ENCODE measurements at regions not wholly inside any gene's neighbourhood (a gene's known extent, or its start where the extent isn't known, plus 50 kb on each side); places are given as distances from the start of the nearest gene placed in this dataset.

- Mint-ChIP-seq H3K36me3 (no peaks in the 10 kb centered on the region), H3K9me3 (peaks cover 0 to 2% (median 0%) of the 10 kb centered on the region in 7 donors), H3K27ac (no peak overlapping the region), H3K27me3 (ENCODE audit: low read depth in 3 of 3) (no peaks in the 10 kb centered on the region), H3K4me1 (no peaks in the 10 kb centered on the region), H3K4me3 (no peak overlapping the region)
- no peak for DNase-seq
- no peaks in the 10 kb centered on the region for H4K20me1 ChIP-seq (ENCODE audit: insufficient read depth, low read length)
- no peaks in the 10 kb centered on the region for H3K4me1 ChIP-seq (ENCODE audit: control insufficient read depth in 1 of 2, insufficient read depth in 2 of 2, low read length in 2 of 2)
- no peaks in the 10 kb centered on the region for H3K79me2 ChIP-seq (ENCODE audit: insufficient read depth, low read length)
- no peaks in the 10 kb centered on the region for H3K36me3 ChIP-seq (replicated peaks in 1 of 2; ENCODE audit: control insufficient read depth in 1 of 2, insufficient read depth in 2 of 2, low read length in 2 of 2)
- no peak overlapping the region for H3K4me3 ChIP-seq (replicated peaks in 1 of 3; ENCODE audit: low read depth in 2 of 3, low read length in 3 of 3)
- no peaks in the 10 kb centered on the region for H3K27me3 ChIP-seq (ENCODE audit: control insufficient read depth in 2 of 2, insufficient read depth in 2 of 2, low read length in 2 of 2)
- H2AFZ ChIP-seq (ENCODE audit: insufficient read depth, low read depth, low read length, poor library complexity, severe bottlenecking), result no peak overlapping the region
- 93% methylated on average over 19 of the region's 21 CpGs for WGBS (ENCODE audit: insufficient coverage)
- no peak for TF ChIP-seq CTCF (IDR thresholded peaks at IDR 0.05)
- no peaks in the 10 kb centered on the region for H3K9me3 ChIP-seq (replicated peaks in 1 of 2; ENCODE audit: control insufficient read depth in 1 of 2, insufficient read depth in 1 of 2, low read length in 2 of 2)
- no peak overlapping the region for H3K9ac ChIP-seq (ENCODE audit: insufficient read depth, low read length, poor library complexity, severe bottlenecking)
- no peak overlapping the region for H3K27ac ChIP-seq (ENCODE audit: low read depth in 1 of 2, low read length in 2 of 2)
- intact Hi-C loops (cut with micrococcal nuclease), result no loop called here
- no peak overlapping the region for H3K4me2 ChIP-seq (replicated peaks; ENCODE audit: extremely low read depth, low read length, poor library complexity, severe bottlenecking)
Observed at GRCh38 chr6:85113934-85114580, 335.8 kb upstream of the NT5E start.

GRCh38 chr6:85112540-85112939, 337.3 kb upstream of the NT5E start:
- H3K9me3 ChIP-seq (replicated peaks in 1 of 2; ENCODE audit: control insufficient read depth in 1 of 2, insufficient read depth in 1 of 2, low read length in 2 of 2), result no peaks in the 10 kb centered on the region
- DNase-seq, result no peak

More at GRCh38 chr6:85112540-85112939, 337.3 kb upstream of the NT5E start:
- H3K4me3 ChIP-seq (replicated peaks in 1 of 3; ENCODE audit: low read depth in 2 of 3, low read length in 3 of 3), result no peak overlapping the region
- H3K4me2 ChIP-seq (replicated peaks; ENCODE audit: extremely low read depth, low read length, poor library complexity, severe bottlenecking), result no peak overlapping the region
- no peaks in the 10 kb centered on the region for H3K36me3 ChIP-seq (replicated peaks in 1 of 2; ENCODE audit: control insufficient read depth in 1 of 2, insufficient read depth in 2 of 2, low read length in 2 of 2)
- no CpG with 5 or more reads among the region's 1 CpG for WGBS (ENCODE audit: insufficient coverage)
- no peaks in the 10 kb centered on the region for H3K4me1 ChIP-seq (ENCODE audit: control insufficient read depth in 1 of 2, insufficient read depth in 2 of 2, low read length in 2 of 2)
- Mint-ChIP-seq H3K4me1 (no peaks in the 10 kb centered on the region), H3K9me3 (peaks cover 0 to 4% (median 0%) of the 10 kb centered on the region in 7 donors), H3K4me3 (no peak overlapping the region), H3K27ac (no peak overlapping the region), H3K27me3 (ENCODE audit: low read depth in 3 of 3) (no peaks in the 10 kb centered on the region), H3K36me3 (no peaks in the 10 kb centered on the region)
- intact Hi-C loops (cut with micrococcal nuclease), result no loop called here
- H3K9ac ChIP-seq (ENCODE audit: insufficient read depth, low read length, poor library complexity, severe bottlenecking), result no peak overlapping the region
- H3K27me3 ChIP-seq (ENCODE audit: control insufficient read depth in 2 of 2, insufficient read depth in 2 of 2, low read length in 2 of 2), result no peaks in the 10 kb centered on the region
- no peaks in the 10 kb centered on the region for H4K20me1 ChIP-seq (ENCODE audit: insufficient read depth, low read length)
- no peak overlapping the region for H2AFZ ChIP-seq (ENCODE audit: insufficient read depth, low read depth, low read length, poor library complexity, severe bottlenecking)
- TF ChIP-seq CTCF (IDR thresholded peaks at IDR 0.05), result no peak
- H3K27ac ChIP-seq (ENCODE audit: low read depth in 1 of 2, low read length in 2 of 2), result no peak overlapping the region
- H3K79me2 ChIP-seq (ENCODE audit: insufficient read depth, low read length), result no peaks in the 10 kb centered on the region

Data from CD14-positive monocyte (primary cell).